ENCODE measurements at regions not wholly inside any gene's neighbourhood (a gene's known extent, or its start where the extent isn't known, plus 50 kb on each side); places are given as distances from the start of the nearest gene placed in this dataset.
"Not testable (repeated sequence)": the region's sequence is repeated elsewhere in the genome, so short reads cannot be mapped to it uniquely, and the experiment has no call there.

DNA sequence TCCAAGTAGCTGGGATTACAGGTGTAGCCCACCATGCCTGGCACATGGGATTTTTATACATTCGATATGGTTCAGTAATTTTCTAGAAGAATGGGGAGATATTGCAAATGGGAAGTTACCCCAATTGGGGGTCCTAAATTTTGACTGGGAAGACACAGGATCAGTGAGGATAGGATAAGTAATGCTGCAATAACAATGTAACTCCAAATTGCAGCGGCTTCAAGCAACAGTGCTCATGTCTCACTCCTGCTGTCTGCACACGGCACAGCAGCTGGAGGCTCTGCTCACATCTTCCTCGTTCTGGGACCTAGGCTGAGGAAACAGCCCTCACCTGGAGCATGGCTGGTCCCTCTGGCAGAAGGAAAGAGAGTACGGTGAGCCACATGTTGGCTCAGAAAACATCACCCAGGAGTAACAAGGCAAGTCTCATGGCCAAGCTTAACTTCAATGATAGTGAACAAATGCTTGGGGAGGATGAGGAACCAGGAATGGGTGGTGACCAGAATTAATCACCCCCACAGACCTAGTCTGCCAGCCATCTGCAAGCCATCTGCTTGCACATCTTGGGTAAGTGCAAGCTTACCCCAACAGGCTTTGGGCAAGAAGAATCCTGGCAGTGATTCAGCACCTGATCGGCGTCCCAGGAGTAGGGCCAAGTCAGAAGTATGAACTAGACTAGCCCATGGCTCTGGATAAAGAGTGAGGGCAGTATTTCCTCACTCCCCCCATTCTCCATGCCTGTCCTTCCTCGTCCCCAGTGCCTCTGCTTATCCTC is 229.2 kb downstream of the COPRS start:
- TF ChIP-seq, protein P1, sequence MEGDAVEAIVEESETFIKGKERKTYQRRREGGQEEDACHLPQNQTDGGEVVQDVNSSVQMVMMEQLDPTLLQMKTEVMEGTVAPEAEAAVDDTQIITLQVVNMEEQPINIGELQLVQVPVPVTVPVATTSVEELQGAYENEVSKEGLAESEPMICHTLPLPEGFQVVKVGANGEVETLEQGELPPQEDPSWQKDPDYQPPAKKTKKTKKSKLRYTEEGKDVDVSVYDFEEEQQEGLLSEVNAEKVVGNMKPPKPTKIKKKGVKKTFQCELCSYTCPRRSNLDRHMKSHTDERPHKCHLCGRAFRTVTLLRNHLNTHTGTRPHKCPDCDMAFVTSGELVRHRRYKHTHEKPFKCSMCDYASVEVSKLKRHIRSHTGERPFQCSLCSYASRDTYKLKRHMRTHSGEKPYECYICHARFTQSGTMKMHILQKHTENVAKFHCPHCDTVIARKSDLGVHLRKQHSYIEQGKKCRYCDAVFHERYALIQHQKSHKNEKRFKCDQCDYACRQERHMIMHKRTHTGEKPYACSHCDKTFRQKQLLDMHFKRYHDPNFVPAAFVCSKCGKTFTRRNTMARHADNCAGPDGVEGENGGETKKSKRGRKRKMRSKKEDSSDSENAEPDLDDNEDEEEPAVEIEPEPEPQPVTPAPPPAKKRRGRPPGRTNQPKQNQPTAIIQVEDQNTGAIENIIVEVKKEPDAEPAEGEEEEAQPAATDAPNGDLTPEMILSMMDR (IDR thresholded peaks at IDR 0.05; ENCODE audit: borderline replicate concordance): no peak
- Histone ChIP-seq H3K9me3 (replicated peaks) (peaks cover 33% of the 10 kb centered on the region), H3K27me3 (ENCODE audit: low read depth) (no peaks in the 10 kb centered on the region), H3K4me3 (no peak overlapping the region), H3K4me1 (no peaks in the 10 kb centered on the region), H3K27ac (replicated peaks) (no peak overlapping the region), H3K36me3 (no peaks in the 10 kb centered on the region)
- intact Hi-C loops (cut with micrococcal nuclease): no loop called here
- DNase-seq: no peak

DNA sequence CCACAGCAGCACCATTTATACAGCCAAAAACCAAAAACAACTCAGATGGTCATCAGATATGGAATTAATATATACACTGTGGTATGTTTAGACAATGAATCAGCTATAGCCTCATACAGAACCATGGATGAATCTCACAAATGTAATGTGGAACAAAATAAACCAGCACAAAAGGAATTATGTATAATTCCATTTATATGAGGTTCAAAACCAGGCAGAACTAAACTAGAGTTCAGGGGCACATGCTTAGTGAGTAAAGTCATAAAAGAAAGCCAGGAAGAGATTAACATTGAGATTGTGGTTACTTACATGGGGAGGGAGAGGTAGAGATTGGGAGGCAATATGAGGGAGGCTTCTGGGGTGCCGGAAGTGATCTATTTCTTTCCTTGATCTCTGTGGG is 231.1 kb downstream of the COPRS start:
- no peak overlapping the region for H3K4me3 ChIP-seq
- DNase-seq: no peak
- H3K27me3 ChIP-seq (ENCODE audit: low read depth): no peaks in the 10 kb centered on the region
- H3K9me3 ChIP-seq (replicated peaks): peaks cover 40% of the 10 kb centered on the region
- intact Hi-C loops (cut with micrococcal nuclease): no loop called here
- H3K36me3 ChIP-seq: no peaks in the 10 kb centered on the region
- H3K27ac ChIP-seq (replicated peaks): no peak overlapping the region
- TF ChIP-seq, protein P1 (IDR thresholded peaks at IDR 0.05; ENCODE audit: borderline replicate concordance): no peak
- no peaks in the 10 kb centered on the region for H3K4me1 ChIP-seq

DNA sequence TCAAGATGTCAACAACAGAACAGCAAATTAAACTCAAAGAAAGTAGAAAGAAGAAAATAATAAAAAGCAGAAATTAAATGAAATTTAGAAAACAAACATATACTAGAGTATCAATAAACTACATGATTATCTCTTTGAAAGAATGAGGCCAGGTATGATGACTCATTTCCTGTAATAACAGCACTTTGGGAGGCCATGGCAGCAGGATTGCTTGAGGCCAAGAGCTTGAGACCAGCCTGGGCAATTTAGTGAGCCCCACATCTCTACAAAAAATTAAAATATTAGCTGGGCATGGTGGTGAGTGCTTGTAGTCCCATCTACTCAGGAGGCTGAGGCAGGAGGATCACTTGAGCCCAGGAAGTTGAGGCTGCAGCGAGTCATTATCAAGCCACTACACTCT is 232.5 kb downstream of the RAB11FIP4 start:
- H3K36me3 ChIP-seq: no peaks in the 10 kb centered on the region
- DNase-seq: no peak
- H3K4me1 ChIP-seq: no peaks in the 10 kb centered on the region
- TF ChIP-seq, protein P1 (IDR thresholded peaks at IDR 0.05; ENCODE audit: borderline replicate concordance): no peak
- no peak overlapping the region for H3K27ac ChIP-seq (replicated peaks)
- H3K4me3 ChIP-seq: no peak overlapping the region
- peaks cover 60% of the 10 kb centered on the region for H3K9me3 ChIP-seq (replicated peaks)
- no peaks in the 10 kb centered on the region for H3K27me3 ChIP-seq (ENCODE audit: low read depth)
- intact Hi-C loops (cut with micrococcal nuclease): no loop called here

DNA sequence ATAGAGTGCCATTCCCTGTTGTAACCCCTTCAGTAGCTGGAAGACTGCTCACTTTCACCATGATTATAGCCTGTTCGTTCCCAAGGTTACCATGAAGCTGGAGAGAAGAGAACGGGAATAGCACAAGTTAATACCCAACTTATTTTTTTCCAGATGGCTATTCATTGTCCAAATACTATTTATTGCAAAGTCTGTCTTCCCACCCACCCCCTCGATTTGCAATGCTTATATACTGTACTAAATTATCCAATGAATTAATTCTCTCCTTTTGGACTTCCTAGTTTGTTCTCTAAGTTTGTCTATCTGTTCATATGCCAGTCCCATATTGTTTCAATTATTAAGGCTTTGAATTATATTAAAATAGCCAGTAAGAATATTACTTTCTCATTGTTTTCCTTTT is 231.0 kb downstream of the RAB11FIP4 start:
- H3K27ac ChIP-seq (replicated peaks): no peak overlapping the region
- peaks cover 62% of the 10 kb centered on the region for H3K9me3 ChIP-seq (replicated peaks)
- no peak overlapping the region for H3K4me3 ChIP-seq
- TF ChIP-seq, protein P1 (IDR thresholded peaks at IDR 0.05; ENCODE audit: borderline replicate concordance): no peak
- no peaks in the 10 kb centered on the region for H3K27me3 ChIP-seq (ENCODE audit: low read depth)
- H3K36me3 ChIP-seq: no peaks in the 10 kb centered on the region
- no peak for DNase-seq
- intact Hi-C loops (cut with micrococcal nuclease): no loop called here
- no peaks in the 10 kb centered on the region for H3K4me1 ChIP-seq

DNA sequence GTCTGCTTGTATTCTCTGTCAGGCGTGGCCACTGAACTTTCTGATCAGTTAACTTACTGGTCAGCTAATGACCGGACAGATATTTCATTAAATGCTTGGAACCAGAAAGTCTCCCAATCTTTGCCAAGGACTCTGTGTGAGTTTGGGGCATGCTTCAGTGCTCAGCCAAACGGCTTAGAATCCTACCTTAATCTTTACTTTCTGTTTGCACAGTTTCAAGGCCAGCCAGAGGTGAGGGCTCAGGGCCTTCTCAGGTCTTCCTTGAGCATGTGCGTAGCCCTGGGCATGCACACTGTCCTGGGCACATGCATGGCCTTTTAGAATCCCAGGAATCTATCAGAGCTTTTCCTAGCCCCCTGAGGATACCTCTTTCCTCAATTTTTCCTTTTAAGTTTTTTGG is 230.1 kb downstream of the RAB11FIP4 start:
- Histone ChIP-seq H3K4me1 (no peaks in the 10 kb centered on the region), H3K4me3 (no peak overlapping the region), H3K36me3 (no peaks in the 10 kb centered on the region), H3K27me3 (ENCODE audit: low read depth) (no peaks in the 10 kb centered on the region), H3K9me3 (replicated peaks) (peaks cover 52% of the 10 kb centered on the region), H3K27ac (replicated peaks) (no peak overlapping the region)
- TF ChIP-seq, protein P1 (IDR thresholded peaks at IDR 0.05; ENCODE audit: borderline replicate concordance): no peak
- intact Hi-C loops (cut with micrococcal nuclease): no loop called here
- DNase-seq: no peak

DNA sequence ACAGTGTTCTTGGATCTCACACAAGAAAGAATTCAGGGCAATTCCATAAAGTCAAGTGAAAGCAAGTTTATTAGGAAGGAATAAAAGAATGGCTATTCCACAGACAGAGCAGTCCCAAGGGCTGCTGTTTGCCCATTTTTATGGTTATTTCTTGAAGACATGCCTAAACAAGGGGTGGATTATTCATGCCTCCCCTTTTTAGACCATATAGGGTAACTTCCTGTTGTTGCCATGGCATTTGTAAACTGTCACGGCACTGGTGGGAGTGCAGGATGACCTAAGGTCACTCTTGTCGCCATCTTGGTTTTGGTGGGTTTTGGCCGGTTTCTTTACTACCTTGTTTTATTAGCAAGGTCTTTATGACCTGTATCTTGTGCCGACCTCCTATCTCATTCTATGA is 219.6 kb downstream of the RAB11FIP4 start:
- H3K27ac ChIP-seq (replicated peaks); DNase-seq; H3K36me3 ChIP-seq; H3K4me3 ChIP-seq; H3K27me3 ChIP-seq (ENCODE audit: low read depth); H3K9me3 ChIP-seq (replicated peaks); H3K4me1 ChIP-seq; intact Hi-C loops (cut with micrococcal nuclease): not testable (repeated sequence)
